ENCODE measurements at regions not wholly inside any gene's neighbourhood (a gene's known extent, or its start where the extent isn't known, plus 50 kb on each side); places are given as distances from the start of the nearest gene placed in this dataset.

GRCh38 chr21:27596196-27596595, 629.3 kb upstream of the ADAMTS5 start:
- TF ChIP-seq CTCF (IDR thresholded peaks at IDR 0.05) (no peak), POLR2A (IDR thresholded peaks at IDR 0.05) (no peak)

Measured in uterus (tissue), 2 donors.